GM18858 (cell line): ENCODE measurements at regions not wholly inside any gene's neighbourhood (a gene's known extent, or its start where the extent isn't known, plus 50 kb on each side); places are given as distances from the start of the nearest gene placed in this dataset.
"Not testable (repeated sequence)": the region's sequence is repeated elsewhere in the genome, so short reads cannot be mapped to it uniquely, and the experiment has no call there.

ENCODE experiments used
- ATAC-seq: cut with Tn5 transposase; IDR thresholded peaks from one replicate; pipeline ENCODE4 v1.9.1; 2021; ENCODE audit not compliant: unreplicated experiment

- ATAC-seq: no peak
Measured at GRCh38 chr5:7074176-7074575, 321.8 kb upstream of the ADCY2 start.

- no peak for ATAC-seq
Measured at GRCh38 chr5:7075470-7075869, 320.5 kb upstream of the ADCY2 start.

GRCh38 chr5:7078101-7078500 is 317.8 kb upstream of the ADCY2 start:
- no peak for ATAC-seq

- no peak for ATAC-seq
Measured at GRCh38 chr5:7078901-7079300, 317.0 kb upstream of the ADCY2 start.

GRCh38 chr5:7080501-7080900 is 315.4 kb upstream of the ADCY2 start:
- no peak for ATAC-seq

GRCh38 chr5:7087719-7088297 is 308.1 kb upstream of the ADCY2 start:
- ATAC-seq: no peak

GRCh38 chr5:7088849-7089248 is 307.1 kb upstream of the ADCY2 start:
- no peak for ATAC-seq

GRCh38 chr5:7094626-7095025 is 301.3 kb upstream of the ADCY2 start:
- no peak for ATAC-seq

- ATAC-seq: no peak
Measured at GRCh38 chr5:7096294-7096693, 299.6 kb upstream of the ADCY2 start.

GRCh38 chr5:7105358-7105757 is 290.6 kb upstream of the ADCY2 start:
- ATAC-seq: no peak

- no peak for ATAC-seq
Measured at GRCh38 chr5:7117961-7118360, 278.0 kb upstream of the ADCY2 start.

- ATAC-seq: no peak
Measured at GRCh38 chr5:7131680-7132079, 264.3 kb upstream of the ADCY2 start.

GRCh38 chr5:7146886-7147285 is 249.1 kb upstream of the ADCY2 start:
- no peak for ATAC-seq

GRCh38 chr5:7157083-7157482 is 238.9 kb upstream of the ADCY2 start:
- ATAC-seq: no peak

GRCh38 chr5:7169240-7169878 is 226.6 kb upstream of the ADCY2 start:
- no peak for ATAC-seq

- not testable (repeated sequence) for ATAC-seq
Measured at GRCh38 chr5:7170785-7171184, 225.2 kb upstream of the ADCY2 start.

GRCh38 chr5:7179364-7179763 is 216.6 kb upstream of the ADCY2 start:
- ATAC-seq: no peak

- ATAC-seq: no peak
Measured at GRCh38 chr5:7181841-7182240, 214.1 kb upstream of the ADCY2 start.

GRCh38 chr5:7185742-7186141 is 210.2 kb upstream of the ADCY2 start:
- no peak for ATAC-seq

- ATAC-seq: no peak
Measured at GRCh38 chr5:7186818-7187217, 209.1 kb upstream of the ADCY2 start.

GRCh38 chr5:7190712-7191250 is 205.2 kb upstream of the ADCY2 start:
- no peak for ATAC-seq

GRCh38 chr5:7192016-7192415 is 203.9 kb upstream of the ADCY2 start:
- no peak for ATAC-seq

- ATAC-seq: no peak
Measured at GRCh38 chr5:7202846-7203245, 193.1 kb upstream of the ADCY2 start.
